PFSK-1 (cell line): ENCODE measurements at regions not wholly inside any gene's neighbourhood (a gene's known extent, or its start where the extent isn't known, plus 50 kb on each side); places are given as distances from the start of the nearest gene placed in this dataset.

Experiments
- FOXP2 ChIP-seq: optimal IDR thresholded peaks from 2 replicates; pipeline ENCODE3; 2011; ENCODE audit warnings: borderline replicate concordance, control low read depth, inconsistent platforms; ENCODE audit not compliant: insufficient read depth; ENCODE audit errors: extremely low read length, extremely low read depth
- POLR2AphosphoS5 ChIP-seq: IDR thresholded peaks from 2 replicates; pipeline ENCODE4 v1.6.1; 2012; ENCODE audit warnings: low read depth, mild to moderate bottlenecking, control low read depth, low read length, moderate library complexity
- REST ChIP-seq, 2 experiments: IDR thresholded peaks; 2 replicates each; pipeline versions ENCODE4 v1.6.1 to v1.8.0; 2011 to 2012; ENCODE audit warnings: low read depth in 2 of 2, low read length in 2 of 2, control low read depth in 1 of 2, inconsistent platforms in 1 of 2, mild to moderate bottlenecking in 1 of 2, moderate library complexity in 1 of 2; ENCODE audit not compliant: insufficient read depth in 1 of 2
- SIN3A ChIP-seq: IDR thresholded peaks from 2 replicates; pipeline ENCODE4 v1.6.1; 2012; ENCODE audit warnings: mild to moderate bottlenecking, low read length, moderate library complexity, borderline replicate concordance; ENCODE audit not compliant: insufficient read depth
- TAF1 ChIP-seq: IDR thresholded peaks from 2 replicates; pipeline ENCODE4 v1.6.1; 2012; ENCODE audit warnings: low read length, control low read depth, borderline replicate concordance; ENCODE audit not compliant: insufficient read depth

GRCh38 chr3:64872345-64872744 lies 184.5 kb upstream of the ADAMTS9 start:
- no peak for TF ChIP-seq REST (IDR thresholded peaks at IDR 0.05; ENCODE audit: insufficient read depth in 1 of 2, low read depth in 2 of 2, low read length in 2 of 2)
- TF ChIP-seq POLR2AphosphoS5 = no peak
- TF ChIP-seq TAF1 = no peak
- TF ChIP-seq SIN3A = no peak
- TF ChIP-seq FOXP2 = no peak
